ENCODE measurements at regions not wholly inside any gene's neighbourhood (a gene's known extent, or its start where the extent isn't known, plus 50 kb on each side); places are given as distances from the start of the nearest gene placed in this dataset.

- TF ChIP-seq CTCF (IDR thresholded peaks at IDR 0.05; ENCODE audit: poor library complexity) (no peak), EZH2 (IDR thresholded peaks at IDR 0.05; ENCODE audit: borderline replicate concordance) (no peak)
These were observed 452.7 kb upstream of the HS6ST1 start for GRCh38 chr2:128771401-128771800.
